ENCODE measurements at regions not wholly inside any gene's neighbourhood (a gene's known extent, or its start where the extent isn't known, plus 50 kb on each side); places are given as distances from the start of the nearest gene placed in this dataset.

DNA sequence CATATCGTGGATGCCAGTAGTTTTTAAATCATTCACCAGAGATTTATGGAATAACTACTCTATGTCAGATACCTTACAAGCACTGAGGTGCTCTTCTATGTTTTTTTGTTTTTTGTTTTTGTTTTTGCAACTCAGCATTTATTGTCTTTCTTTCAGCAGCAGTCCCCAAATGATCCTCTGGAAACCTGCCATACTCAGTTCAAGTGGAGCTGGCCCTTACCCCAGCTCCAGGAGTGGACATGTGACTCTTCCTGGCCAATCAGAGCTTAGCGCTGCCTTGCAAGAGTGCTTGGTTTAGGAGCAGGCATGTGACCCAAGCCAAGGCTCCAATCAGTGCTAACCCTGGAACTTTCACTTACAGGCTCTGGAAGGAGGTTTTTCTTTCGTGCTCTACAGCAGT lies 356.6 kb upstream of the ZMIZ1 start:
- TF ChIP-seq EZH2 (IDR thresholded peaks at IDR 0.05; ENCODE audit: low read depth) = no peak
- TF ChIP-seq, protein P1, sequence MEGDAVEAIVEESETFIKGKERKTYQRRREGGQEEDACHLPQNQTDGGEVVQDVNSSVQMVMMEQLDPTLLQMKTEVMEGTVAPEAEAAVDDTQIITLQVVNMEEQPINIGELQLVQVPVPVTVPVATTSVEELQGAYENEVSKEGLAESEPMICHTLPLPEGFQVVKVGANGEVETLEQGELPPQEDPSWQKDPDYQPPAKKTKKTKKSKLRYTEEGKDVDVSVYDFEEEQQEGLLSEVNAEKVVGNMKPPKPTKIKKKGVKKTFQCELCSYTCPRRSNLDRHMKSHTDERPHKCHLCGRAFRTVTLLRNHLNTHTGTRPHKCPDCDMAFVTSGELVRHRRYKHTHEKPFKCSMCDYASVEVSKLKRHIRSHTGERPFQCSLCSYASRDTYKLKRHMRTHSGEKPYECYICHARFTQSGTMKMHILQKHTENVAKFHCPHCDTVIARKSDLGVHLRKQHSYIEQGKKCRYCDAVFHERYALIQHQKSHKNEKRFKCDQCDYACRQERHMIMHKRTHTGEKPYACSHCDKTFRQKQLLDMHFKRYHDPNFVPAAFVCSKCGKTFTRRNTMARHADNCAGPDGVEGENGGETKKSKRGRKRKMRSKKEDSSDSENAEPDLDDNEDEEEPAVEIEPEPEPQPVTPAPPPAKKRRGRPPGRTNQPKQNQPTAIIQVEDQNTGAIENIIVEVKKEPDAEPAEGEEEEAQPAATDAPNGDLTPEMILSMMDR (conservative IDR thresholded peaks at IDR 0.05) = no peak

Measured in PC-9 (cell line).